ENCODE measurements at regions not wholly inside any gene's neighbourhood (a gene's known extent, or its start where the extent isn't known, plus 50 kb on each side); places are given as distances from the start of the nearest gene placed in this dataset.

GRCh38 chr11:70689764-70690163, 291.4 kb downstream of the CTTN start:
- TF ChIP-seq CREB1 (CRISPR knock-in tag; IDR thresholded peaks at IDR 0.05; ENCODE audit: low read depth) (no peak), POLR2AphosphoS5 (IDR thresholded peaks at IDR 0.05; ENCODE audit: low read depth) (no peak), ZNF462 (CRISPR knock-in tag; IDR thresholded peaks at IDR 0.05) (no peak), EZH2 (IDR thresholded peaks at IDR 0.05; ENCODE audit: low read depth, unreplicated experiment) (no peak)
- TF ChIP-seq, protein P1, sequence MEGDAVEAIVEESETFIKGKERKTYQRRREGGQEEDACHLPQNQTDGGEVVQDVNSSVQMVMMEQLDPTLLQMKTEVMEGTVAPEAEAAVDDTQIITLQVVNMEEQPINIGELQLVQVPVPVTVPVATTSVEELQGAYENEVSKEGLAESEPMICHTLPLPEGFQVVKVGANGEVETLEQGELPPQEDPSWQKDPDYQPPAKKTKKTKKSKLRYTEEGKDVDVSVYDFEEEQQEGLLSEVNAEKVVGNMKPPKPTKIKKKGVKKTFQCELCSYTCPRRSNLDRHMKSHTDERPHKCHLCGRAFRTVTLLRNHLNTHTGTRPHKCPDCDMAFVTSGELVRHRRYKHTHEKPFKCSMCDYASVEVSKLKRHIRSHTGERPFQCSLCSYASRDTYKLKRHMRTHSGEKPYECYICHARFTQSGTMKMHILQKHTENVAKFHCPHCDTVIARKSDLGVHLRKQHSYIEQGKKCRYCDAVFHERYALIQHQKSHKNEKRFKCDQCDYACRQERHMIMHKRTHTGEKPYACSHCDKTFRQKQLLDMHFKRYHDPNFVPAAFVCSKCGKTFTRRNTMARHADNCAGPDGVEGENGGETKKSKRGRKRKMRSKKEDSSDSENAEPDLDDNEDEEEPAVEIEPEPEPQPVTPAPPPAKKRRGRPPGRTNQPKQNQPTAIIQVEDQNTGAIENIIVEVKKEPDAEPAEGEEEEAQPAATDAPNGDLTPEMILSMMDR (conservative IDR thresholded peaks at IDR 0.05; ENCODE audit: low read depth in 2 of 2), result no peak
- TF ChIP-seq, protein P2, sequence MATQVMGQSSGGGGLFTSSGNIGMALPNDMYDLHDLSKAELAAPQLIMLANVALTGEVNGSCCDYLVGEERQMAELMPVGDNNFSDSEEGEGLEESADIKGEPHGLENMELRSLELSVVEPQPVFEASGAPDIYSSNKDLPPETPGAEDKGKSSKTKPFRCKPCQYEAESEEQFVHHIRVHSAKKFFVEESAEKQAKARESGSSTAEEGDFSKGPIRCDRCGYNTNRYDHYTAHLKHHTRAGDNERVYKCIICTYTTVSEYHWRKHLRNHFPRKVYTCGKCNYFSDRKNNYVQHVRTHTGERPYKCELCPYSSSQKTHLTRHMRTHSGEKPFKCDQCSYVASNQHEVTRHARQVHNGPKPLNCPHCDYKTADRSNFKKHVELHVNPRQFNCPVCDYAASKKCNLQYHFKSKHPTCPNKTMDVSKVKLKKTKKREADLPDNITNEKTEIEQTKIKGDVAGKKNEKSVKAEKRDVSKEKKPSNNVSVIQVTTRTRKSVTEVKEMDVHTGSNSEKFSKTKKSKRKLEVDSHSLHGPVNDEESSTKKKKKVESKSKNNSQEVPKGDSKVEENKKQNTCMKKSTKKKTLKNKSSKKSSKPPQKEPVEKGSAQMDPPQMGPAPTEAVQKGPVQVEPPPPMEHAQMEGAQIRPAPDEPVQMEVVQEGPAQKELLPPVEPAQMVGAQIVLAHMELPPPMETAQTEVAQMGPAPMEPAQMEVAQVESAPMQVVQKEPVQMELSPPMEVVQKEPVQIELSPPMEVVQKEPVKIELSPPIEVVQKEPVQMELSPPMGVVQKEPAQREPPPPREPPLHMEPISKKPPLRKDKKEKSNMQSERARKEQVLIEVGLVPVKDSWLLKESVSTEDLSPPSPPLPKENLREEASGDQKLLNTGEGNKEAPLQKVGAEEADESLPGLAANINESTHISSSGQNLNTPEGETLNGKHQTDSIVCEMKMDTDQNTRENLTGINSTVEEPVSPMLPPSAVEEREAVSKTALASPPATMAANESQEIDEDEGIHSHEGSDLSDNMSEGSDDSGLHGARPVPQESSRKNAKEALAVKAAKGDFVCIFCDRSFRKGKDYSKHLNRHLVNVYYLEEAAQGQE (IDR thresholded peaks at IDR 0.05; ENCODE audit: unreplicated experiment), result no peak
- TF ChIP-seq, protein P3, sequence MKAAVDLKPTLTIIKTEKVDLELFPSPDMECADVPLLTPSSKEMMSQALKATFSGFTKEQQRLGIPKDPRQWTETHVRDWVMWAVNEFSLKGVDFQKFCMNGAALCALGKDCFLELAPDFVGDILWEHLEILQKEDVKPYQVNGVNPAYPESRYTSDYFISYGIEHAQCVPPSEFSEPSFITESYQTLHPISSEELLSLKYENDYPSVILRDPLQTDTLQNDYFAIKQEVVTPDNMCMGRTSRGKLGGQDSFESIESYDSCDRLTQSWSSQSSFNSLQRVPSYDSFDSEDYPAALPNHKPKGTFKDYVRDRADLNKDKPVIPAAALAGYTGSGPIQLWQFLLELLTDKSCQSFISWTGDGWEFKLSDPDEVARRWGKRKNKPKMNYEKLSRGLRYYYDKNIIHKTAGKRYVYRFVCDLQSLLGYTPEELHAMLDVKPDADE (IDR thresholded peaks at IDR 0.05), result no peak

All from GM23338 (cell line).